Gastrocnemius medialis (tissue), 4 donors: ENCODE measurements at regions not wholly inside any gene's neighbourhood (a gene's known extent, or its start where the extent isn't known, plus 50 kb on each side); places are given as distances from the start of the nearest gene placed in this dataset.

Experiments
- POLR2A ChIP-seq, 2 donors: fragments of 450-650 bp; IDR thresholded peaks; one replicate each; pipeline ENCODE4 v1.6.1; 2017; ENCODE audit warnings: antibody characterized with exemption in 2 of 2, mild to moderate bottlenecking in 2 of 2, moderate library complexity in 2 of 2
- TF ChIP-seq, protein P1 (sequence below), 5 experiments: fragments of 450-650 bp in 3 of 5; fragments of 200-600 bp in 2 of 5; sonication (generic) in 2 of 5; IDR thresholded peaks in 4 of 5; conservative IDR thresholded peaks in 1 of 5; 1 replicate in 4 of 5; 2 replicates in 1 of 5; pipeline ENCODE4 v1.5.1; 2016 to 2019; ENCODE audit warnings: antibody characterized with exemption in 5 of 5, mild to moderate bottlenecking in 3 of 5, moderate library complexity in 3 of 5

DNA sequence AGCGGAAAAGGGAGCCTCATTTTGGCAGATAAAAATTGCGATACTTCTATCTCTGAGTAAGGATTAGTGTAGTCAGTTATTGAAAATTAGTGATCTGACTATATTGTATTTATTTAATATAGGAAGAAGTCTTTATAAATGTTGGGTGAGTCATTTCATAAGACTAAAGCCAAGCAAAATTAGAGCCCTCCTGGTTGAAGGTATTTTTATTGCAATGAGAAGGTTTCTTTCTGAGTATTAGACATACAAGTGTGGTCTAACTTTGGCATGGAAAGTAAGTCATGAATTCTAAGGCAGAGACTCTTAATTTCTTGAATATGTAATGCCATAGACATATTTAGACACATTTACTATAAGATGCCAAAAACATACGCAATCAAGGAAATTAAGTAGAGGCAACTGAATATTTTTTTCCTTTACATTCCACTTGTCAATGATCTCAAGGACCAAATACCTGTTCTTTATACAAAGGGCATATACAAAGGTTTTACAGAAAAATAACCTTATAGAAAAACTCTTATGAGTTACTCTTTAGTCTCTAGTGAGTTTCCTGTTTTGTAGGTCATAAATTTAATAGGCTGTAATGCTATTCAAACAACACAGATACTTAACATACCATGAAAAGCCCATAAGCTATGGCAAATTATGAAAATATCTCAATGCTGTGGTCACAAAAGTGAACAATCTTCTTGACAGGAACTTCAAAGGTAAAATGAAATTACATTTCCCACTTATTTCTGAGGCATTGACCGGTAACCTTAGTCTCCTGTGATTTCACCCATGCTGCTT lies 156.6 kb upstream of the BTG1 start:
- TF ChIP-seq, protein P1, sequence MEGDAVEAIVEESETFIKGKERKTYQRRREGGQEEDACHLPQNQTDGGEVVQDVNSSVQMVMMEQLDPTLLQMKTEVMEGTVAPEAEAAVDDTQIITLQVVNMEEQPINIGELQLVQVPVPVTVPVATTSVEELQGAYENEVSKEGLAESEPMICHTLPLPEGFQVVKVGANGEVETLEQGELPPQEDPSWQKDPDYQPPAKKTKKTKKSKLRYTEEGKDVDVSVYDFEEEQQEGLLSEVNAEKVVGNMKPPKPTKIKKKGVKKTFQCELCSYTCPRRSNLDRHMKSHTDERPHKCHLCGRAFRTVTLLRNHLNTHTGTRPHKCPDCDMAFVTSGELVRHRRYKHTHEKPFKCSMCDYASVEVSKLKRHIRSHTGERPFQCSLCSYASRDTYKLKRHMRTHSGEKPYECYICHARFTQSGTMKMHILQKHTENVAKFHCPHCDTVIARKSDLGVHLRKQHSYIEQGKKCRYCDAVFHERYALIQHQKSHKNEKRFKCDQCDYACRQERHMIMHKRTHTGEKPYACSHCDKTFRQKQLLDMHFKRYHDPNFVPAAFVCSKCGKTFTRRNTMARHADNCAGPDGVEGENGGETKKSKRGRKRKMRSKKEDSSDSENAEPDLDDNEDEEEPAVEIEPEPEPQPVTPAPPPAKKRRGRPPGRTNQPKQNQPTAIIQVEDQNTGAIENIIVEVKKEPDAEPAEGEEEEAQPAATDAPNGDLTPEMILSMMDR (IDR thresholded peaks at IDR 0.05 in 4 of 5, conservative IDR thresholded peaks at IDR 0.05 in 1 of 5), result no peak
- TF ChIP-seq POLR2A (IDR thresholded peaks at IDR 0.05), result no peak
